ENCODE measurements at regions not wholly inside any gene's neighbourhood (a gene's known extent, or its start where the extent isn't known, plus 50 kb on each side); places are given as distances from the start of the nearest gene placed in this dataset.

- peaks cover 4% of the 10 kb centered on the region for H3K9me3 Mint-ChIP-seq
- DNase-seq (ENCODE audit: low spot score): no peak
- intact Hi-C loops (cut with micrococcal nuclease): no loop called here
- no peak overlapping the region for H3K27ac Mint-ChIP-seq
- H3K27me3 Mint-ChIP-seq (ENCODE audit: low read depth): no peaks in the 10 kb centered on the region
- peaks cover 17% of the 10 kb centered on the region for H3K4me1 Mint-ChIP-seq (ENCODE audit: low read depth)
- H3K4me3 Mint-ChIP-seq (ENCODE audit: low read depth): no peak overlapping the region
- H3K36me3 Mint-ChIP-seq (ENCODE audit: low read depth): no peaks in the 10 kb centered on the region
Observed at GRCh38 chr12:107429006-107429705, 256.4 kb upstream of the PWP1 start.

- H3K9me3 Mint-ChIP-seq: peaks cover under 1% of the 10 kb centered on the region
- H3K4me3 Mint-ChIP-seq (ENCODE audit: low read depth): no peak overlapping the region
- DNase-seq (ENCODE audit: low spot score): no peak
- H3K36me3 Mint-ChIP-seq (ENCODE audit: low read depth): no peaks in the 10 kb centered on the region
- H3K27ac Mint-ChIP-seq: no peak overlapping the region
- H3K4me1 Mint-ChIP-seq (ENCODE audit: low read depth): peaks cover 17% of the 10 kb centered on the region
- H3K27me3 Mint-ChIP-seq (ENCODE audit: low read depth): no peaks in the 10 kb centered on the region
- intact Hi-C loops (cut with micrococcal nuclease): no loop called here
Observed at GRCh38 chr12:107431942-107432341, 253.7 kb upstream of the PWP1 start.

- intact Hi-C loops (cut with micrococcal nuclease): no loop called here
- Mint-ChIP-seq H3K27me3 (ENCODE audit: low read depth) (no peaks in the 10 kb centered on the region), H3K36me3 (ENCODE audit: low read depth) (no peaks in the 10 kb centered on the region), H3K4me1 (ENCODE audit: low read depth) (peaks cover 21% of the 10 kb centered on the region), H3K9me3 (no peaks in the 10 kb centered on the region), H3K27ac (no peak overlapping the region), H3K4me3 (ENCODE audit: low read depth) (no peak overlapping the region)
- DNase-seq (ENCODE audit: low spot score): no peak
Observed at GRCh38 chr12:107435072-107435471, 250.5 kb upstream of the PWP1 start.

GRCh38 chr12:107435520-107435919, 250.1 kb upstream of the PWP1 start:
- H3K4me3 Mint-ChIP-seq (ENCODE audit: low read depth): no peak overlapping the region
- intact Hi-C loops (cut with micrococcal nuclease): no loop called here
- no peaks in the 10 kb centered on the region for H3K27me3 Mint-ChIP-seq (ENCODE audit: low read depth)
- no peaks in the 10 kb centered on the region for H3K36me3 Mint-ChIP-seq (ENCODE audit: low read depth)
- no peaks in the 10 kb centered on the region for H3K9me3 Mint-ChIP-seq
- H3K27ac Mint-ChIP-seq: no peak overlapping the region
- no peak for DNase-seq (ENCODE audit: low spot score)
- H3K4me1 Mint-ChIP-seq (ENCODE audit: low read depth): peaks cover 25% of the 10 kb centered on the region

- H3K27ac Mint-ChIP-seq: no peak overlapping the region
- H3K27me3 Mint-ChIP-seq (ENCODE audit: low read depth): no peaks in the 10 kb centered on the region
- H3K4me1 Mint-ChIP-seq (ENCODE audit: low read depth): peaks cover 24% of the 10 kb centered on the region
- intact Hi-C loops (cut with micrococcal nuclease): no loop called here
- H3K9me3 Mint-ChIP-seq: no peaks in the 10 kb centered on the region
- no peak for DNase-seq (ENCODE audit: low spot score)
- no peak overlapping the region for H3K4me3 Mint-ChIP-seq (ENCODE audit: low read depth)
- H3K36me3 Mint-ChIP-seq (ENCODE audit: low read depth): no peaks in the 10 kb centered on the region
Observed at GRCh38 chr12:107436376-107436775, 249.2 kb upstream of the PWP1 start.

- Mint-ChIP-seq H3K4me1 (ENCODE audit: low read depth) (peaks cover 21% of the 10 kb centered on the region), H3K4me3 (ENCODE audit: low read depth) (no peak overlapping the region), H3K36me3 (ENCODE audit: low read depth) (no peaks in the 10 kb centered on the region), H3K9me3 (no peaks in the 10 kb centered on the region), H3K27me3 (ENCODE audit: low read depth) (no peaks in the 10 kb centered on the region), H3K27ac (no peak overlapping the region)
- intact Hi-C loops (cut with micrococcal nuclease): no loop called here
- DNase-seq (ENCODE audit: low spot score): no peak
Observed at GRCh38 chr12:107436836-107437235, 248.8 kb upstream of the PWP1 start.

- peaks cover 11% of the 10 kb centered on the region for H3K4me1 Mint-ChIP-seq (ENCODE audit: low read depth)
- intact Hi-C loops (cut with micrococcal nuclease): no loop called here
- no peak overlapping the region for H3K4me3 Mint-ChIP-seq (ENCODE audit: low read depth)
- H3K9me3 Mint-ChIP-seq: no peaks in the 10 kb centered on the region
- no peak overlapping the region for H3K27ac Mint-ChIP-seq
- no peaks in the 10 kb centered on the region for H3K27me3 Mint-ChIP-seq (ENCODE audit: low read depth)
- no peak for DNase-seq (ENCODE audit: low spot score)
- no peaks in the 10 kb centered on the region for H3K36me3 Mint-ChIP-seq (ENCODE audit: low read depth)
Observed at GRCh38 chr12:107437954-107438353, 247.6 kb upstream of the PWP1 start.

GRCh38 chr12:107439026-107439738, 246.4 kb upstream of the PWP1 start:
- H3K4me1 Mint-ChIP-seq (ENCODE audit: low read depth): peaks cover 11% of the 10 kb centered on the region
- no peak for DNase-seq (ENCODE audit: low spot score)
- no peaks in the 10 kb centered on the region for H3K9me3 Mint-ChIP-seq
- intact Hi-C loops (cut with micrococcal nuclease): no loop called here
- no peaks in the 10 kb centered on the region for H3K27me3 Mint-ChIP-seq (ENCODE audit: low read depth)
- no peak overlapping the region for H3K27ac Mint-ChIP-seq
- no peak overlapping the region for H3K4me3 Mint-ChIP-seq (ENCODE audit: low read depth)
- H3K36me3 Mint-ChIP-seq (ENCODE audit: low read depth): no peaks in the 10 kb centered on the region

- Mint-ChIP-seq H3K27ac (no peak overlapping the region), H3K9me3 (no peaks in the 10 kb centered on the region), H3K4me1 (ENCODE audit: low read depth) (peaks cover 11% of the 10 kb centered on the region), H3K36me3 (ENCODE audit: low read depth) (no peaks in the 10 kb centered on the region), H3K4me3 (ENCODE audit: low read depth) (no peak overlapping the region), H3K27me3 (ENCODE audit: low read depth) (no peaks in the 10 kb centered on the region)
- intact Hi-C loops (cut with micrococcal nuclease): no loop called here
- DNase-seq (ENCODE audit: low spot score): no peak
Observed at GRCh38 chr12:107440606-107441005, 245.0 kb upstream of the PWP1 start.

- no peaks in the 10 kb centered on the region for H3K9me3 Mint-ChIP-seq
- DNase-seq (ENCODE audit: low spot score): no peak
- intact Hi-C loops (cut with micrococcal nuclease): no loop called here
- H3K27me3 Mint-ChIP-seq (ENCODE audit: low read depth): no peaks in the 10 kb centered on the region
- no peak overlapping the region for H3K4me3 Mint-ChIP-seq (ENCODE audit: low read depth)
- peaks cover 11% of the 10 kb centered on the region for H3K4me1 Mint-ChIP-seq (ENCODE audit: low read depth)
- H3K27ac Mint-ChIP-seq: peak overlapping the region; percentile 7
- no peaks in the 10 kb centered on the region for H3K36me3 Mint-ChIP-seq (ENCODE audit: low read depth)
Observed at GRCh38 chr12:107441665-107442300, 243.8 kb upstream of the PWP1 start.

GRCh38 chr12:107442326-107442987, 243.1 kb upstream of the PWP1 start:
- H3K4me1 Mint-ChIP-seq (ENCODE audit: low read depth): peaks cover 11% of the 10 kb centered on the region
- no peak for DNase-seq (ENCODE audit: low spot score)
- no peaks in the 10 kb centered on the region for H3K9me3 Mint-ChIP-seq
- no peaks in the 10 kb centered on the region for H3K36me3 Mint-ChIP-seq (ENCODE audit: low read depth)
- H3K4me3 Mint-ChIP-seq (ENCODE audit: low read depth): no peak overlapping the region
- H3K27me3 Mint-ChIP-seq (ENCODE audit: low read depth): no peaks in the 10 kb centered on the region
- intact Hi-C loops (cut with micrococcal nuclease): no loop called here
- H3K27ac Mint-ChIP-seq: no peak overlapping the region

- Mint-ChIP-seq H3K4me3 (ENCODE audit: low read depth) (no peak overlapping the region), H3K9me3 (no peaks in the 10 kb centered on the region), H3K36me3 (ENCODE audit: low read depth) (no peaks in the 10 kb centered on the region), H3K27me3 (ENCODE audit: low read depth) (no peaks in the 10 kb centered on the region), H3K4me1 (ENCODE audit: low read depth) (peaks cover 10% of the 10 kb centered on the region), H3K27ac (no peak overlapping the region)
- DNase-seq (ENCODE audit: low spot score): no peak
- intact Hi-C loops (cut with micrococcal nuclease): no loop called here
Observed at GRCh38 chr12:107443320-107444090, 242.1 kb upstream of the PWP1 start.

All from activated T-helper 2 cell treated with anti-CD3 and anti-CD28 coated beads, Interferon-gamma antibody, Interleukin-2, Interleukin-4, amounts not matched to agents 10 μg/mL and 5 μg/mL and 100 μg/mL, durations not matched to agents 14 hours and 24 hours and 36 hours (primary cell).